GM12873 (cell line): ENCODE measurements at regions not wholly inside any gene's neighbourhood (a gene's known extent, or its start where the extent isn't known, plus 50 kb on each side); places are given as distances from the start of the nearest gene placed in this dataset.

Experiments used
- CTCF ChIP-seq: IDR thresholded peaks from 2 replicates; pipeline ENCODE4 v1.5.1; 2012; ENCODE audit warnings: low read depth, mild to moderate bottlenecking, moderate library complexity, low read length, control low read depth; ENCODE audit not compliant: insufficient read depth; ENCODE audit errors: missing control alignments

- TF ChIP-seq CTCF: no peak
Observed at GRCh38 chr7:125773113-125773785, 843.6 kb upstream of the POT1 start.

GRCh38 chr7:125747966-125748365, 818.3 kb upstream of the POT1 start:
- no peak for TF ChIP-seq CTCF

GRCh38 chr7:125746510-125746909, 816.9 kb upstream of the POT1 start:
- TF ChIP-seq CTCF: no peak

GRCh38 chr7:125727215-125727614, 797.6 kb upstream of the POT1 start:
- no peak for TF ChIP-seq CTCF

- no peak for TF ChIP-seq CTCF
Observed at GRCh38 chr7:125695626-125696025, 766.0 kb upstream of the POT1 start.

GRCh38 chr7:125683156-125683555, 753.5 kb upstream of the POT1 start:
- no peak for TF ChIP-seq CTCF

- TF ChIP-seq CTCF: no peak
Observed at GRCh38 chr7:125681508-125681907, 751.9 kb upstream of the POT1 start.
